Central memory CD4-positive, alpha-beta T cell (primary cell): ENCODE measurements at regions not wholly inside any gene's neighbourhood (a gene's known extent, or its start where the extent isn't known, plus 50 kb on each side); places are given as distances from the start of the nearest gene placed in this dataset.
"Not testable (repeated sequence)": the region's sequence is repeated elsewhere in the genome, so short reads cannot be mapped to it uniquely, and the experiment has no call there.

Experiments
- DNase-seq: peaks from one replicate; pipeline ENCODE4 v3.0.0; 2022

- no peak for DNase-seq
Observed at GRCh38 chr13:58379221-58379620, 747.7 kb downstream of the PCDH17 start.

DNA sequence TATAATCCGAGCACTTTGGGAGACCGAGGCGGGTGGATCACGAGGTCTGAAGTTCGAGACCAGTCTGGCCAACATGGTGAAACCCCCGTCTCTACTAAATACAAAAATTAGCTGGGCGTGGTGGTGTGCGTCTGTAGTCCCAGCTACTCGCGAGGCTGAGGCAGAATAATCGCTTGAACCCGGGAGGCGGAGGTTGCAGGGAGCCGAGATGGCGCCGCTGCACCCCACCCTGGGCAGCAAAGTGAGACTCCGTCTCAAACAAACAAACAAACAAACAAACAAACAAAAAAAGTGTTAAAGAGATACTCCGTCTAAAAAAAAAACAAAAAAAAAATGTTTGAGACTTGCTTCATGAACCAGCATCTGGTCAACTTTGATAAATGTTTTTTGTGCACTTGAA lies 753.8 kb downstream of the PCDH17 start:
- not testable (repeated sequence) for DNase-seq

GRCh38 chr13:58397596-58398387 lies 766.2 kb downstream of the PCDH17 start:
- DNase-seq = no peak

- no peak for DNase-seq
Observed at GRCh38 chr13:58399263-58399662, 767.7 kb downstream of the PCDH17 start.

- no peak for DNase-seq
Observed at GRCh38 chr13:58406545-58406944, 775.0 kb downstream of the PCDH17 start.

- DNase-seq = no peak
Observed at GRCh38 chr13:58429917-58430316, 798.4 kb downstream of the PCDH17 start.

DNA sequence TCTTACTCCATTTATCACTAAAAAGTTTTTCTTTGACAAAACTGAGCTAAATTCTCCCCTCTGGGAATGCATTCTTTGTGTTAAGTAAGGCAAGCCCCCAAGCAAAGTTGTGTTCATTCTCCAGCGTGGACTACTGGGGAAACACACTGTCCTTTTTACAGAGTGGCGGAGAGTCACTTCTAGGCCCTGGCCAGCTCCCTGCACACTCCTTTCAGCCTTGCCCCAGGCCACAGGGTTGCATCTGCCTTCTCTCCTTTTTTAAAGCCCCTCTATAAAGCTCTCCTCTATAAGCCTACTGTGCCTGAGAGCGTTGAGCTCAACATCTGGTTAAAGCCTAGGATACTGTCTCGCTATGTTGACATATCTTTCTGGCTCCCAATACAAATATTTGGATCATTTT lies 803.4 kb downstream of the PCDH17 start:
- DNase-seq = no peak

DNA sequence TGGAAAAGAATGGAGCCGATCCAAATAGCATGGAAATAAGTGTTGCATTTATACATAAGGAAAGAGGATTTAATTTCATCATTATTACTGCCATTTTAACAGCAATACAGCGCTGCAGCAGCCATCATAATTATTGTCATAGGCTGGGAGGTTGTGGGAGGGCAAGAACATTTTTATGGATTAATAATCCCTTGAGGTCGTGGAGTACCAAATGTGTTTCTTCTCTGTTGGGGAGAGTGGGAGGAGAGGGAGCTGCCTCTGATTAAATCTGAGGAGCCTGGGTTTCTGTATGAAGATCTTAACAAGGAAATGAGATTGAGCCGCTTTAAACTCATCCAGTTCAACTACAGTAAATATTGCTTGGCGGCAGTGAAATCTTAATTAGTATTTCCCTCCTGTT lies 805.9 kb downstream of the PCDH17 start:
- no peak for DNase-seq

- no peak for DNase-seq
Observed at GRCh38 chr13:58446979-58447378, 815.4 kb downstream of the PCDH17 start.

GRCh38 chr13:58452123-58452623 lies 820.6 kb downstream of the PCDH17 start:
- no peak for DNase-seq

DNA sequence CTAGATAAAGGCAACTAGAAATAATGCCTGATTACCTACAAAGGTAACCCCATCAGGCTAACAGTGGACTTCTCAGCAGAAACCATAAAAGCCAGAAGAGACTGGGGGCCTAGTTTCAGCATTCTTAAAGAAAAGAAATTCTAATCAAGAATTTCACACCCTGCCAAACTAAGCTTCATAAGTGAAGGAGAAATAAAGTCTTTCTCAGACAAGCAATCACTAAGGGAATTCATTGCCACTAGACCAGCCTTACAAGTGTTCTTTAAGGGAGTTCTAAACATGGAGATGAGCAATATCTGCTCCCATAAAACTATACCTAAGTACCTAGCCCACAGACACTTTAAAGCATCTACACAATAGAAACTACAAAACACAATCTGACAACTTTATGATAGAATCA lies 823.5 kb downstream of the PCDH17 start:
- DNase-seq = no peak

- DNase-seq = no peak
Observed at GRCh38 chr13:58461217-58461616, 829.7 kb downstream of the PCDH17 start.

DNA sequence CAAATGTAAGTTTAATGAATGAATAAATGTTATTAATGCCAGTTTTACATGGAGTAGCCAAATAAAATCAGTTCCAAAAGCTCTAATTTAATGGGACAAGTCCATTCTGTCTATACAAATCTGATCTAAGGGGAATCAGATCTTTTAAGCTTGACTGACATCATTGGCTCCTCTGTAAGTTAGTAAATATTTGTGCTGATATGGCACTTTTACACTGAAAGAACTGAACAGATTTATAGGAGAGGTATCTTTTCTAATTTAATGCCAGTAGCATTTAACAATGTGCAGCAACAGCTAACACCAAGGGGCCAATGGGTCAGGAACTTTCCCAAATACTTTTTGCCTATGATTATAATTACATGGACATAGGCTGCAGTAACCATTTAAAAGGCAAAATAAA lies 832.3 kb downstream of the PCDH17 start:
- no peak for DNase-seq

- DNase-seq = no peak
Observed at GRCh38 chr13:58467176-58467575, 835.6 kb downstream of the PCDH17 start.

GRCh38 chr13:58472483-58472882 lies 840.9 kb downstream of the PCDH17 start:
- DNase-seq = no peak

GRCh38 chr13:58474581-58474980 lies 843.0 kb downstream of the PCDH17 start:
- no peak for DNase-seq

GRCh38 chr13:58476206-58476918 lies 844.8 kb downstream of the PCDH17 start:
- no peak for DNase-seq

GRCh38 chr13:58478858-58479257 lies 847.3 kb downstream of the PCDH17 start:
- no peak for DNase-seq

DNA sequence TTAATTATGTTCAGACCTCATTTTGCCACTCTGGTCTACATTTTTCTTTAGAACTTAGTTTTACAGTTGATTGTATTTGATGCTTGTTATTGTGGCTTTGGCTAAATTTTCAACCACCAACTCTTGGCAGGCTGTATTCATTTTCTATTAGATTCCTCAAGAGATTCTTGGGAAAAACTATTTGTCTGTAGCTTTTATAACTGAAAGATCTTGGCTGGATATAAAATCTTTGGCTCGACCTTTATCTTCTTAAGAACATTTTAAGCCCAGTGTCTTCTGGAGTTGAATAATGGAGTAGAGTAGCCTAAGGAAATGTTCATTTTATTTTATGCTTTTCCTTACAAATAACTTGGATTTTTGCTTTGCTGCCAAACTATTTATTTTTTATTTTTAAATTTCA lies 848.5 kb downstream of the PCDH17 start:
- no peak for DNase-seq

DNA sequence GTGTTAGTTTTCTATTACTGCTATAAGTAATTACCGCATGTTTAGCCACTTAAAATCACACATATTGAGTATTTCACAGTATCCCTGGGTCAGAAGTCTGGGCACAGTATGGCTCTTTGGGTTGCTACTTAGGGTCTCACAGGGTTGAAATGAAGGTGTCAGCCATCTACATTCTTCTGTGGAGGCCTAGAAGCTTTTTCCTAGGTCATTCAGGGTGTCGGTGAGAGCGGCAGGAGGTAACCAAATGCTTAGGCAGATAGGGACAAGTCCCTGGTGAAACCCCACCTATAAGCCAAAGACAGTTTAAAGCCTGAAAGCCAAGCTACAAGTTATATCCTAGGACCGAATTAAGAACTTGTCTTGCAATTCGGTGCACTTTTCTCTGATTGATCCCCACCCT lies 856.7 kb downstream of the PCDH17 start:
- no peak for DNase-seq

GRCh38 chr13:58495668-58496067 lies 864.1 kb downstream of the PCDH17 start:
- no peak for DNase-seq

- DNase-seq = no peak
Observed at GRCh38 chr13:58500938-58501337, 869.4 kb downstream of the PCDH17 start.

- DNase-seq = not testable (repeated sequence)
Observed at GRCh38 chr13:58504202-58504700, 872.7 kb downstream of the PCDH17 start.
